GM23338 (cell line): ENCODE measurements at regions not wholly inside any gene's neighbourhood (a gene's known extent, or its start where the extent isn't known, plus 50 kb on each side); places are given as distances from the start of the nearest gene placed in this dataset.
A peak's percentile ranks its signal among the peaks of the same experiment; 100 is the strongest.

Experiments used
- ATAC-seq: fragments of 200-7000 bp; cut with Tn5 transposase; 3 replicates; pipeline ENCODE4 v1.9.1; 2020
- DNase-seq: peaks from one replicate; pipeline ENCODE4 v3.0.0-alpha.2; 2015; ENCODE audit warnings: low spot score
- H2AFZ ChIP-seq: fragments of 200-600 bp; sonication (generic); 2 replicates; pipeline ENCODE4 v1.8.0; 2016; ENCODE audit warnings: antibody characterized with exemption, mild to moderate bottlenecking, moderate library complexity
- H3F3A ChIP-seq: fragments of 200-600 bp; sonication (generic); replicated peaks from 2 replicates; pipeline ENCODE4 v1.8.0; 2017; ENCODE audit warnings: antibody characterized with exemption, mixed run types, low read depth
- H3K27ac ChIP-seq: fragments of 200-600 bp; sonication (generic); 2 replicates; pipeline ENCODE4 v1.6.1; 2016; ENCODE audit warnings: low read depth
- H3K27me3 ChIP-seq: fragments of 200-600 bp; sonication (generic); 2 replicates; pipeline ENCODE4 v1.8.0; 2016; ENCODE audit warnings: mild to moderate bottlenecking, mixed run types, moderate library complexity; ENCODE audit not compliant: insufficient read depth
- H3K36me3 ChIP-seq: fragments of 200-600 bp; sonication (generic); 2 replicates; pipeline ENCODE4 v1.8.0; 2016; ENCODE audit warnings: mild to moderate bottlenecking; ENCODE audit not compliant: insufficient read depth
- H3K4me1 ChIP-seq: fragments of 200-600 bp; sonication (generic); 2 replicates; pipeline ENCODE4 v1.8.0; 2016; ENCODE audit warnings: mild to moderate bottlenecking, moderate library complexity; ENCODE audit not compliant: insufficient read depth
- H3K4me2 ChIP-seq: fragments of 200-600 bp; sonication (generic); 2 replicates; pipeline ENCODE4 v1.7.1; 2017; ENCODE audit warnings: mixed run types
- H3K4me3 ChIP-seq: fragments of 200-600 bp; sonication (generic); 2 replicates; pipeline ENCODE4 v1.6.1; 2016; ENCODE audit warnings: mixed run types
- H3K79me2 ChIP-seq: fragments of 200-600 bp; sonication (generic); replicated peaks from 2 replicates; pipeline ENCODE4 v1.8.0; 2017; ENCODE audit warnings: mild to moderate bottlenecking; ENCODE audit not compliant: insufficient read depth
- H3K9me2 ChIP-seq: fragments of 200-600 bp; sonication (generic); 2 replicates; pipeline ENCODE4 v1.8.0; 2017; ENCODE audit not compliant: insufficient read depth
- H4K20me1 ChIP-seq: fragments of 200-600 bp; sonication (generic); replicated peaks from 2 replicates; pipeline ENCODE4 v1.8.0; 2017; ENCODE audit warnings: mild to moderate bottlenecking; ENCODE audit not compliant: insufficient read depth
- H3K27ac Mint-ChIP-seq: 2 replicates; pipeline ENCODE4 v1.8.0; 2020; ENCODE audit warnings: inconsistent platforms, mild to moderate bottlenecking, moderate library complexity, mixed read lengths
- H3K27me3 Mint-ChIP-seq: 3 replicates; pipeline ENCODE4 v1.8.0; 2022; ENCODE audit warnings: low read depth, mild to moderate bottlenecking, moderate library complexity, mixed read lengths, inconsistent platforms; ENCODE audit not compliant: insufficient read depth, poor library complexity
- H3K36me3 Mint-ChIP-seq: 3 replicates; pipeline ENCODE4 v1.8.0; 2021; ENCODE audit warnings: low read depth, mild to moderate bottlenecking, inconsistent platforms, moderate library complexity, mixed read lengths
- H3K4me1 Mint-ChIP-seq: 3 replicates; pipeline ENCODE4 v1.8.0; 2020; ENCODE audit warnings: mild to moderate bottlenecking, inconsistent platforms, mixed read lengths
- H3K4me3 Mint-ChIP-seq: 3 replicates; pipeline ENCODE4 v1.8.0; 2021; ENCODE audit warnings: moderate library complexity, mild to moderate bottlenecking, inconsistent platforms, mixed read lengths
- H3K9me3 Mint-ChIP-seq: 3 replicates; pipeline ENCODE4 v1.8.0; 2020; ENCODE audit warnings: moderate library complexity, mild to moderate bottlenecking, inconsistent platforms, mixed read lengths
- CTCF ChIP-seq, 2 experiments: fragments of 200-600 bp in 1 of 2; sonication (generic) in 1 of 2; conservative IDR thresholded peaks; 2 replicates each; pipeline versions ENCODE4 v1.5.1 to v1.6.1; 2016 to 2017; ENCODE audit warnings: antibody characterized with exemption in 2 of 2, low read depth in 2 of 2, mild to moderate bottlenecking in 2 of 2, moderate library complexity in 1 of 2
- EZH2 ChIP-seq: fragments of 200-600 bp; sonication (generic); IDR thresholded peaks from one replicate; pipeline ENCODE4 v1.8.0; 2017; ENCODE audit warnings: antibody characterized with exemption, mild to moderate bottlenecking, low read depth; ENCODE audit not compliant: unreplicated experiment
- EZH2phosphoT487 ChIP-seq: fragments of 200-600 bp; sonication (generic); IDR thresholded peaks from one replicate; pipeline ENCODE4 v1.8.1; 2018; ENCODE audit warnings: antibody characterized with exemption; ENCODE audit not compliant: unreplicated experiment
- JUNB ChIP-seq: IDR thresholded peaks from one replicate; pipeline ENCODE4 v1.6.1; 2016; ENCODE audit warnings: antibody characterized with exemption; ENCODE audit not compliant: unreplicated experiment
- NANOG ChIP-seq: IDR thresholded peaks from 2 replicates; pipeline ENCODE4 v1.6.1; 2016; ENCODE audit warnings: antibody characterized with exemption, borderline replicate concordance
- POLR2AphosphoS5 ChIP-seq: IDR thresholded peaks from 2 replicates; pipeline ENCODE4 v1.6.1; 2016; ENCODE audit warnings: antibody characterized with exemption, low read depth
- STAT1 ChIP-seq: IDR thresholded peaks from one replicate; pipeline ENCODE4 v1.6.1; 2016; ENCODE audit warnings: antibody characterized with exemption; ENCODE audit not compliant: unreplicated experiment
- ZNF331 ChIP-seq: fragments of 250-450 bp; sonication (Bioruptor Pico); IDR thresholded peaks from 2 replicates; pipeline ENCODE4 v1.5.0; 2020; ENCODE audit warnings: low read depth, mild to moderate bottlenecking, moderate library complexity
- TF ChIP-seq, protein P1 (sequence below): IDR thresholded peaks from 2 replicates; pipeline ENCODE4 v1.6.1; 2016; ENCODE audit warnings: antibody characterized with exemption
- TF ChIP-seq, protein P2 (sequence below): fragments of 250-450 bp; sonication (Bioruptor Pico); IDR thresholded peaks from 2 replicates; pipeline ENCODE4 v1.5.0; 2020; ENCODE audit warnings: mild to moderate bottlenecking, moderate library complexity

DNA sequence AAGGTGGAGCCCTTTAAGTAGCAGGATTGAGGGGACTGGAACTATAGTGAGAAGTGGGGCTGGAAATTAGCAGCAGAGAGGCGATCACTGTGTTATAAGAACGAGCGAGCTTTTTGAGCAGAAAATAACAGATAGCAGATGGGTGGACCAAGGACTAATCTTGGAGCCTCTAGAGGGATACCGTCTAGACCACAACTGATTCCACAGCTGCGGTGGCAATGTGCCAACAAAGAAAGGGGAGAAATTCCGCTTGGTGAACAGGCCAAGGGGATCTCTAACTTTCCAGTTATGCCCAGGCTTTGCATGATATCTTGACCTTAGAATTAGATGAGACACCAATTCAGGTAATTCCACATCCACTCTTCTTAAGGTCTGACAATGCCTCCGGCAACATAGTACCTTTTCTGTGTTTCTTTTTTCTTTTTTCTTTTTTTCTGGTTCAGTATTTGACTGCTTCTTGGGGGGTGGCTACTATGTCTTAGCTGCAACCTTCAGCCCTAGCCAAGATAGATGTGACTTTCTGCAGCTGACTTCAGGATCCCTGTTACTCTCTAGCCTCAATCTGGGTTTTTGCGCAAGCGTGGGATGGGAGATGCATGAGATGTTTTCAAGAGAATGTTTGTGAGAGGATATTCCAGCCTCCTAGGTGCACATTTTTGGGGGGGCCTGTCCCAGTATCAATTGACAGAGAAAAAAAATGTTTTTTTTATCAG, 143.4 kb upstream of the CPSF6 start:
- Mint-ChIP-seq H3K9me3 (no peaks in the 10 kb centered on the region; the same call in 2 of the 3 replicates), H3K27ac (no peak overlapping the region), H3K4me1 (peaks cover 22% of the 10 kb centered on the region), H3K4me3 (no peak overlapping the region), H3K36me3 (no peaks in the 10 kb centered on the region), H3K27me3 (peaks cover 3% of the 10 kb centered on the region)
- H3K9me2 ChIP-seq: no peaks in the 10 kb centered on the region
- no peaks in the 10 kb centered on the region for H4K20me1 ChIP-seq
- DNase-seq (no peak), ATAC-seq (no peak)
- no peak overlapping the region for H3K4me2 ChIP-seq
- peak overlapping the region; percentile 80; the same call in 1 of the 2 replicates for H2AFZ ChIP-seq
- no peaks in the 10 kb centered on the region for H3F3A ChIP-seq
- H3K79me2 ChIP-seq: no peaks in the 10 kb centered on the region
- H3K36me3 ChIP-seq: no peaks in the 10 kb centered on the region
- no peaks in the 10 kb centered on the region for H3K27me3 ChIP-seq
- H3K27ac ChIP-seq: no peak overlapping the region
- H3K4me3 ChIP-seq: no peak overlapping the region
- H3K4me1 ChIP-seq: peaks cover 28% of the 10 kb centered on the region
- TF ChIP-seq, protein P1, sequence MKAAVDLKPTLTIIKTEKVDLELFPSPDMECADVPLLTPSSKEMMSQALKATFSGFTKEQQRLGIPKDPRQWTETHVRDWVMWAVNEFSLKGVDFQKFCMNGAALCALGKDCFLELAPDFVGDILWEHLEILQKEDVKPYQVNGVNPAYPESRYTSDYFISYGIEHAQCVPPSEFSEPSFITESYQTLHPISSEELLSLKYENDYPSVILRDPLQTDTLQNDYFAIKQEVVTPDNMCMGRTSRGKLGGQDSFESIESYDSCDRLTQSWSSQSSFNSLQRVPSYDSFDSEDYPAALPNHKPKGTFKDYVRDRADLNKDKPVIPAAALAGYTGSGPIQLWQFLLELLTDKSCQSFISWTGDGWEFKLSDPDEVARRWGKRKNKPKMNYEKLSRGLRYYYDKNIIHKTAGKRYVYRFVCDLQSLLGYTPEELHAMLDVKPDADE: no peak
- TF ChIP-seq JUNB (no peak), ZNF331 (CRISPR knock-in tag) (no peak), NANOG (no peak), EZH2 (no peak), EZH2phosphoT487 (no peak)

- H3K27ac ChIP-seq: no peak overlapping the region
- Mint-ChIP-seq H3K27ac (no peak overlapping the region), H3K9me3 (no peaks in the 10 kb centered on the region; the same call in 2 of the 3 replicates), H3K4me1 (peaks cover 14% of the 10 kb centered on the region), H3K27me3 (peaks cover 3% of the 10 kb centered on the region), H3K4me3 (no peak overlapping the region), H3K36me3 (no peaks in the 10 kb centered on the region)
- H3K9me2 ChIP-seq: peaks cover 4% of the 10 kb centered on the region; the same call in 1 of the 2 replicates
- H3F3A ChIP-seq: no peaks in the 10 kb centered on the region
- H3K4me2 ChIP-seq: peak overlapping the region; percentile 62
- no peaks in the 10 kb centered on the region for H3K36me3 ChIP-seq
- H3K4me1 ChIP-seq: peaks cover 24% of the 10 kb centered on the region
- ATAC-seq: no peak
- no peaks in the 10 kb centered on the region for H4K20me1 ChIP-seq
- no peaks in the 10 kb centered on the region for H3K79me2 ChIP-seq
- no peak for DNase-seq
- H3K4me3 ChIP-seq: no peak overlapping the region
- H3K27me3 ChIP-seq: no peaks in the 10 kb centered on the region
- H2AFZ ChIP-seq: peak overlapping the region; percentile 93; the same call in 1 of the 2 replicates
- TF ChIP-seq EZH2phosphoT487 (no peak), STAT1 (no peak), CTCF (conservative IDR thresholded peaks at IDR 0.05; ENCODE audit: low read depth in 2 of 2) (no peak), JUNB (no peak), POLR2AphosphoS5 (no peak)
- TF ChIP-seq, protein P1: no peak
- TF ChIP-seq, protein P2, sequence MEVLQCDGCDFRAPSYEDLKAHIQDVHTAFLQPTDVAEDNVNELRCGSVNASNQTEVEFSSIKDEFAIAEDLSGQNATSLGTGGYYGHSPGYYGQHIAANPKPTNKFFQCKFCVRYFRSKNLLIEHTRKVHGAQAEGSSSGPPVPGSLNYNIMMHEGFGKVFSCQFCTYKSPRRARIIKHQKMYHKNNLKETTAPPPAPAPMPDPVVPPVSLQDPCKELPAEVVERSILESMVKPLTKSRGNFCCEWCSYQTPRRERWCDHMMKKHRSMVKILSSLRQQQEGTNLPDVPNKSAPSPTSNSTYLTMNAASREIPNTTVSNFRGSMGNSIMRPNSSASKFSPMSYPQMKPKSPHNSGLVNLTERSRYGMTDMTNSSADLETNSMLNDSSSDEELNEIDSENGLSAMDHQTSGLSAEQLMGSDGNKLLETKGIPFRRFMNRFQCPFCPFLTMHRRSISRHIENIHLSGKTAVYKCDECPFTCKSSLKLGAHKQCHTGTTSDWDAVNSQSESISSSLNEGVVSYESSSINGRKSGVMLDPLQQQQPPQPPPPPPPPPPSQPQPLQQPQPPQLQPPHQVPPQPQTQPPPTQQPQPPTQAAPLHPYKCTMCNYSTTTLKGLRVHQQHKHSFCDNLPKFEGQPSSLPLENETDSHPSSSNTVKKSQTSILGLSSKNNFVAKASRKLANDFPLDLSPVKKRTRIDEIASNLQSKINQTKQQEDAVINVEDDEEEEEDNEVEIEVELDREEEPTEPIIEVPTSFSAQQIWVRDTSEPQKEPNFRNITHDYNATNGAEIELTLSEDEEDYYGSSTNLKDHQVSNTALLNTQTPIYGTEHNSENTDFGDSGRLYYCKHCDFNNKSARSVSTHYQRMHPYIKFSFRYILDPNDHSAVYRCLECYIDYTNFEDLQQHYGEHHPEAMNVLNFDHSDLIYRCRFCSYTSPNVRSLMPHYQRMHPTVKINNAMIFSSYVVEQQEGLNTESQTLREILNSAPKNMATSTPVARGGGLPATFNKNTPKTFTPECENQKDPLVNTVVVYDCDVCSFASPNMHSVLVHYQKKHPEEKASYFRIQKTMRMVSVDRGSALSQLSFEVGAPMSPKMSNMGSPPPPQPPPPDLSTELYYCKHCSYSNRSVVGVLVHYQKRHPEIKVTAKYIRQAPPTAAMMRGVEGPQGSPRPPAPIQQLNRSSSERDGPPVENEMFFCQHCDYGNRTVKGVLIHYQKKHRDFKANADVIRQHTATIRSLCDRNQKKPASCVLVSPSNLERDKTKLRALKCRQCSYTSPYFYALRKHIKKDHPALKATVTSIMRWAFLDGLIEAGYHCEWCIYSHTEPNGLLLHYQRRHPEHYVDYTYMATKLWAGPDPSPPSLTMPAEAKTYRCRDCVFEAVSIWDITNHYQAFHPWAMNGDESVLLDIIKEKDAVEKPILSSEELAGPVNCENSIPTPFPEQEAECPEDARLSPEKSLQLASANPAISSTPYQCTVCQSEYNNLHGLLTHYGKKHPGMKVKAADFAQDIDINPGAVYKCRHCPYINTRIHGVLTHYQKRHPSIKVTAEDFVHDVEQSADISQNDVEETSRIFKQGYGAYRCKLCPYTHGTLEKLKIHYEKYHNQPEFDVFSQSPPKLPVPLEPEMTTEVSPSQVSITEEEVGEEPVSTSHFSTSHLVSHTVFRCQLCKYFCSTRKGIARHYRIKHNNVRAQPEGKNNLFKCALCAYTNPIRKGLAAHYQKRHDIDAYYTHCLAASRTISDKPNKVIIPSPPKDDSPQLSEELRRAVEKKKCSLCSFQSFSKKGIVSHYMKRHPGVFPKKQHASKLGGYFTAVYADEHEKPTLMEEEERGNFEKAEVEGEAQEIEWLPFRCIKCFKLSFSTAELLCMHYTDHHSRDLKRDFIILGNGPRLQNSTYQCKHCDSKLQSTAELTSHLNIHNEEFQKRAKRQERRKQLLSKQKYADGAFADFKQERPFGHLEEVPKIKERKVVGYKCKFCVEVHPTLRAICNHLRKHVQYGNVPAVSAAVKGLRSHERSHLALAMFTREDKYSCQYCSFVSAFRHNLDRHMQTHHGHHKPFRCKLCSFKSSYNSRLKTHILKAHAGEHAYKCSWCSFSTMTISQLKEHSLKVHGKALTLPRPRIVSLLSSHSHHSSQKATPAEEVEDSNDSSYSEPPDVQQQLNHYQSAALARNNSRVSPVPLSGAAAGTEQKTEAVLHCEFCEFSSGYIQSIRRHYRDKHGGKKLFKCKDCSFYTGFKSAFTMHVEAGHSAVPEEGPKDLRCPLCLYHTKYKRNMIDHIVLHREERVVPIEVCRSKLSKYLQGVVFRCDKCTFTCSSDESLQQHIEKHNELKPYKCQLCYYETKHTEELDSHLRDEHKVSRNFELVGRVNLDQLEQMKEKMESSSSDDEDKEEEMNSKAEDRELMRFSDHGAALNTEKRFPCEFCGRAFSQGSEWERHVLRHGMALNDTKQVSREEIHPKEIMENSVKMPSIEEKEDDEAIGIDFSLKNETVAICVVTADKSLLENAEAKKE (CRISPR knock-in tag): no peak
Measured at GRCh38 chr12:69096669-69097335, 142.6 kb upstream of the CPSF6 start.
